CD4-positive, alpha-beta T cell (primary cell): ENCODE measurements at regions not wholly inside any gene's neighbourhood (a gene's known extent, or its start where the extent isn't known, plus 50 kb on each side); places are given as distances from the start of the nearest gene placed in this dataset.

ENCODE experiments used
- ATAC-seq: fragments of 200-7000 bp; cut with Tn5 transposase; one replicate; pipeline ENCODE4 v1.10.0; 2022; ENCODE audit warnings: mild to moderate bottlenecking; ENCODE audit not compliant: poor library complexity
- CTCF ChIA-PET: fragments of 350-600 bp; sonication (Branson Sonifier 250); formaldehyde crosslinking; loops from one replicate; lab custom pipeline; 2021; ENCODE audit warnings: antibody characterized with exemption, inconsistent platforms; lab: Charles Lee
- POLR2A ChIA-PET: fragments of 350-600 bp; sonication (Branson Sonifier 250); formaldehyde crosslinking; loops from one replicate; lab custom pipeline; 2021; ENCODE audit warnings: antibody characterized with exemption, inconsistent platforms; lab: Charles Lee
- DNase-seq, 14 experiments: peaks; one replicate each; pipeline ENCODE4 v3.0.0-alpha.2; 2013 to 2020; ENCODE audit warnings: mixed read lengths in 2 of 14
- H3K27ac ChIP-seq, 2 donors: one replicate each; pipeline versions ENCODE4 v1.5.1 to v1.7.0; 2013; ENCODE audit warnings: low read length in 2 of 2, low read depth in 1 of 2, mild to moderate bottlenecking in 1 of 2
- H3K27me3 ChIP-seq, 2 experiments: 1 replicate in 1 of 2; 2 replicates in 1 of 2; pipeline versions ENCODE4 v1.6.1 to v1.7.0; 2013; ENCODE audit warnings: low read length in 2 of 2, control low read depth in 1 of 2, mild to moderate bottlenecking in 1 of 2, moderate library complexity in 1 of 2; ENCODE audit not compliant: insufficient read depth in 2 of 2, control insufficient read depth in 1 of 2
- H3K36me3 ChIP-seq: one replicate; pipeline ENCODE4 v1.6.1; 2013; ENCODE audit warnings: low read length, control low read depth; ENCODE audit not compliant: insufficient read depth
- H3K4me1 ChIP-seq: one replicate; pipeline ENCODE4 v1.6.1; 2013; ENCODE audit warnings: low read length, control low read depth; ENCODE audit not compliant: insufficient read depth
- H3K4me3 ChIP-seq: one replicate; pipeline ENCODE4 v1.5.1; 2013; ENCODE audit warnings: mild to moderate bottlenecking, low read length, moderate library complexity
- H3K9me3 ChIP-seq, 2 experiments: 1 replicate in 1 of 2; 2 replicates in 1 of 2; pipeline versions ENCODE4 v1.6.1 to v1.7.0; 2013; ENCODE audit warnings: low read length in 2 of 2, mild to moderate bottlenecking in 2 of 2, control low read depth in 1 of 2, moderate library complexity in 1 of 2; ENCODE audit not compliant: control insufficient read depth in 1 of 2, insufficient read depth in 1 of 2
- H3K27ac Mint-ChIP-seq: one replicate; pipeline ENCODE4 v1.8.0; 2020; ENCODE audit warnings: mixed read lengths
- H3K27me3 Mint-ChIP-seq: one replicate; pipeline ENCODE4 v1.8.0; 2021; ENCODE audit warnings: mixed read lengths
- H3K36me3 Mint-ChIP-seq: one replicate; pipeline ENCODE4 v1.8.0; 2021; ENCODE audit warnings: low read depth, mixed read lengths
- H3K4me1 Mint-ChIP-seq: one replicate; pipeline ENCODE4 v1.8.0; 2021; ENCODE audit warnings: low read depth, mixed read lengths
- H3K4me3 Mint-ChIP-seq: one replicate; pipeline ENCODE4 v1.8.0; 2020; ENCODE audit warnings: mild to moderate bottlenecking, mixed read lengths
- H3K9me3 Mint-ChIP-seq: one replicate; pipeline ENCODE4 v1.8.0; 2020; ENCODE audit warnings: mixed read lengths
- CTCF ChIP-seq: fragments of 200-600 bp; IDR thresholded peaks from one replicate; pipeline ENCODE4 v1.8.0; 2022; ENCODE audit warnings: antibody characterized with exemption, mild to moderate bottlenecking
- intact Hi-C, 2 experiments: fragments of 100-400 bp; cut with DNase I in 1 of 2; cut with micrococcal nuclease in 1 of 2; formaldehyde crosslinking; loops; one replicate each; pipeline versions ENCODE4 v1.15.1 to v1.9.0; 2023 to 2025; cut with DNase I, micrococcal nuclease

- H3K4me1 ChIP-seq, result no peaks in the 10 kb centered on the region
- H3K27me3 ChIP-seq, result no peaks in the 10 kb centered on the region
- no peak overlapping the region for H3K27ac ChIP-seq
- no peaks in the 10 kb centered on the region for H3K9me3 ChIP-seq
- TF ChIP-seq CTCF, result no peak
- H3K9me3 Mint-ChIP-seq, result no peaks in the 10 kb centered on the region
- ChIA-PET CTCF (interaction anchor here (0.6 kb wide), 1 partner anchor 886 kb away, joined by 5 read pairs; no protein-coding TSS in a partner anchor), POLR2A (no interaction called here)
- ATAC-seq, result no peak
- no peak overlapping the region for H3K27ac Mint-ChIP-seq
- no peak overlapping the region for H3K4me3 ChIP-seq
- H3K4me1 Mint-ChIP-seq, result no peaks in the 10 kb centered on the region
- no peak overlapping the region for H3K4me3 Mint-ChIP-seq
- intact Hi-C loops, result no loop called here
- DNase-seq, result no peak
- H3K36me3 Mint-ChIP-seq, result no peaks in the 10 kb centered on the region
- no peaks in the 10 kb centered on the region for H3K36me3 ChIP-seq
- H3K27me3 Mint-ChIP-seq, result no peaks in the 10 kb centered on the region
Measured at GRCh38 chr6:6968731-6969552, 138.8 kb upstream of the RREB1 start.

GRCh38 chr6:6969761-6970223 is 138.0 kb upstream of the RREB1 start:
- H3K27me3 Mint-ChIP-seq, result no peaks in the 10 kb centered on the region
- no peaks in the 10 kb centered on the region for H3K4me1 Mint-ChIP-seq
- CTCF ChIA-PET, result no interaction called here
- intact Hi-C loops, result no loop called here
- H3K36me3 ChIP-seq, result no peaks in the 10 kb centered on the region
- no peak overlapping the region for H3K4me3 ChIP-seq
- POLR2A ChIA-PET, result no interaction called here
- no peaks in the 10 kb centered on the region for H3K4me1 ChIP-seq
- no peak for DNase-seq
- H3K9me3 Mint-ChIP-seq, result no peaks in the 10 kb centered on the region
- no peak overlapping the region for H3K4me3 Mint-ChIP-seq
- H3K27ac ChIP-seq, result no peak overlapping the region
- no peak for ATAC-seq
- H3K27ac Mint-ChIP-seq, result no peak overlapping the region
- H3K9me3 ChIP-seq, result no peaks in the 10 kb centered on the region
- no peak for TF ChIP-seq CTCF
- H3K36me3 Mint-ChIP-seq, result no peaks in the 10 kb centered on the region
- H3K27me3 ChIP-seq, result no peaks in the 10 kb centered on the region

- no peaks in the 10 kb centered on the region for H3K4me1 ChIP-seq
- H3K36me3 ChIP-seq, result no peaks in the 10 kb centered on the region
- no peaks in the 10 kb centered on the region for H3K9me3 ChIP-seq
- DNase-seq (no peak), ATAC-seq (no peak)
- Mint-ChIP-seq H3K27ac (no peak overlapping the region), H3K4me1 (no peaks in the 10 kb centered on the region), H3K27me3 (no peaks in the 10 kb centered on the region), H3K4me3 (no peak overlapping the region), H3K9me3 (no peaks in the 10 kb centered on the region), H3K36me3 (no peaks in the 10 kb centered on the region)
- H3K27ac ChIP-seq, result no peak overlapping the region
- ChIA-PET POLR2A (no interaction called here), CTCF (no interaction called here)
- intact Hi-C loops, result no loop called here
- TF ChIP-seq CTCF, result no peak
- no peaks in the 10 kb centered on the region for H3K27me3 ChIP-seq
- H3K4me3 ChIP-seq, result no peak overlapping the region
Measured at GRCh38 chr6:6970851-6971250, 136.9 kb upstream of the RREB1 start.
